Liver (tissue), 8 donors: ENCODE measurements at regions not wholly inside any gene's neighbourhood (a gene's known extent, or its start where the extent isn't known, plus 50 kb on each side); places are given as distances from the start of the nearest gene placed in this dataset.
A peak's percentile ranks its signal among the peaks of the same experiment; 100 is the strongest.

ENCODE experiments used
- DNase-seq: peaks from one replicate; pipeline ENCODE4 v3.0.0-alpha.2; 2017; ENCODE audit warnings: low spot score
- H3K27ac ChIP-seq, 2 donors: one replicate each; pipeline ENCODE4 v1.7.0; 2013; ENCODE audit warnings: inconsistent platforms in 2 of 2, low read length in 2 of 2, control low read depth in 1 of 2, low read depth in 1 of 2, mild to moderate bottlenecking in 1 of 2
- H3K27me3 ChIP-seq, 4 donors: one replicate each; pipeline versions ENCODE4 v1.6.1 to v1.7.0; 2013; ENCODE audit warnings: low read length in 3 of 4, inconsistent platforms in 1 of 4, mild to moderate bottlenecking in 1 of 4, moderate library complexity in 1 of 4; ENCODE audit not compliant: control insufficient read depth in 4 of 4, insufficient read depth in 4 of 4
- H3K36me3 ChIP-seq, 4 donors: one replicate each; pipeline versions ENCODE4 v1.6.1 to v1.7.0; 2013; ENCODE audit warnings: low read length in 3 of 4, mild to moderate bottlenecking in 3 of 4, low read depth in 1 of 4, moderate library complexity in 1 of 4; ENCODE audit not compliant: control insufficient read depth in 4 of 4, insufficient read depth in 3 of 4
- H3K4me1 ChIP-seq, 4 donors: one replicate each; pipeline versions ENCODE4 v1.6.1 to v1.7.0; 2013; ENCODE audit warnings: low read length in 3 of 4, mild to moderate bottlenecking in 3 of 4, moderate library complexity in 1 of 4; ENCODE audit not compliant: control insufficient read depth in 4 of 4, insufficient read depth in 4 of 4
- H3K4me3 ChIP-seq, 3 donors: one replicate each; pipeline versions ENCODE4 v1.6.1 to v1.7.0; 2013; ENCODE audit warnings: low read length in 3 of 3, control low read depth in 1 of 3, low read depth in 1 of 3, mild to moderate bottlenecking in 1 of 3
- H3K9ac ChIP-seq, 2 donors: one replicate each; pipeline ENCODE4 v1.7.0; 2013; ENCODE audit warnings: low read length in 2 of 2, mild to moderate bottlenecking in 2 of 2, moderate library complexity in 2 of 2, control low read depth in 1 of 2, low read depth in 1 of 2
- H3K9me3 ChIP-seq, 4 donors: one replicate each; pipeline versions ENCODE4 v1.6.1 to v1.7.0; 2013; ENCODE audit warnings: low read length in 3 of 4; ENCODE audit not compliant: control insufficient read depth in 4 of 4
- ATF3 ChIP-seq: IDR thresholded peaks from 2 replicates; pipeline ENCODE4 v1.6.1; 2016; ENCODE audit warnings: antibody characterized with exemption
- CTCF ChIP-seq: fragments of 150-350 bp; IDR thresholded peaks from 2 replicates; pipeline ENCODE4 v1.5.1; 2017; ENCODE audit warnings: improper control_type of control experiment, low read depth, low read length; ENCODE audit not compliant: missing input control
- EGR1 ChIP-seq, 2 donors: IDR thresholded peaks; 2 replicates each; pipeline ENCODE4 v1.6.1; 2016 to 2018; ENCODE audit warnings: antibody characterized with exemption in 2 of 2, low read depth in 2 of 2
- FOXA1 ChIP-seq: IDR thresholded peaks from 2 replicates; pipeline ENCODE4 v1.6.1; 2016; ENCODE audit warnings: antibody characterized with exemption
- GABPA ChIP-seq, 2 donors: IDR thresholded peaks in 1 of 2; conservative IDR thresholded peaks in 1 of 2; 2 replicates each; pipeline ENCODE4 v1.6.1; 2016; ENCODE audit warnings: antibody characterized with exemption in 2 of 2, mild to moderate bottlenecking in 1 of 2, moderate library complexity in 1 of 2
- HNF4A ChIP-seq, 2 donors: conservative IDR thresholded peaks; 2 replicates each; pipeline ENCODE4 v1.6.1; 2016; ENCODE audit warnings: antibody characterized with exemption in 2 of 2, mild to moderate bottlenecking in 2 of 2
- HNF4G ChIP-seq: IDR thresholded peaks from 2 replicates; pipeline ENCODE4 v1.6.1; 2016; ENCODE audit warnings: antibody characterized with exemption
- JUND ChIP-seq, 2 donors: IDR thresholded peaks; 2 replicates each; pipeline ENCODE4 v1.6.1; 2016; ENCODE audit warnings: antibody characterized with exemption in 2 of 2
- MAX ChIP-seq: IDR thresholded peaks from 2 replicates; pipeline ENCODE4 v1.6.1; 2016; ENCODE audit warnings: antibody characterized with exemption
- NR2F2 ChIP-seq: IDR thresholded peaks from 2 replicates; pipeline ENCODE4 v1.6.1; 2016; ENCODE audit warnings: antibody characterized with exemption
- RAD21 ChIP-seq, 2 donors: IDR thresholded peaks; 2 replicates each; pipeline ENCODE4 v1.6.1; 2016; ENCODE audit warnings: antibody characterized with exemption in 2 of 2, mild to moderate bottlenecking in 2 of 2
- REST ChIP-seq: IDR thresholded peaks from 2 replicates; pipeline ENCODE4 v1.6.1; 2016; ENCODE audit warnings: antibody characterized with exemption, mild to moderate bottlenecking
- RXRA ChIP-seq, 2 donors: IDR thresholded peaks; 2 replicates each; pipeline ENCODE4 v1.6.1; 2017 to 2018; ENCODE audit warnings: antibody characterized with exemption in 2 of 2, mild to moderate bottlenecking in 1 of 2
- SP1 ChIP-seq: IDR thresholded peaks from 2 replicates; pipeline ENCODE4 v1.6.1; 2018; ENCODE audit warnings: antibody characterized with exemption, mild to moderate bottlenecking
- TAF1 ChIP-seq: conservative IDR thresholded peaks from 2 replicates; pipeline ENCODE4 v1.6.1; 2016; ENCODE audit warnings: antibody characterized with exemption, mild to moderate bottlenecking
- YY1 ChIP-seq: IDR thresholded peaks from 2 replicates; pipeline ENCODE4 v1.6.1; 2016; ENCODE audit warnings: antibody characterized with exemption, mild to moderate bottlenecking
- ZBTB33 ChIP-seq: IDR thresholded peaks from 2 replicates; pipeline ENCODE4 v1.6.1; 2016; ENCODE audit warnings: antibody characterized with exemption
- WGBS: extraction: QIAGEN DNeasy Blood & Tissue Kit; methylation state at CpG from one replicate; pipeline ENCODE4 v1.1.7; 2013; 5-methylcytosine and 5-hydroxymethylcytosine counted together
- donor health status: healthy.
- donor health status: healthy.
- donor health status: healthy.
- donor health status: healthy.
- donor health status: healthy.

- Histone ChIP-seq H3K4me3 (no peak overlapping the region), H3K9ac (no peak overlapping the region), H3K9me3 (no peaks in the 10 kb centered on the region), H3K27ac (no peak overlapping the region), H3K4me1 (peaks cover 0 to 18% (median 2%) of the 10 kb centered on the region in 4 donors), H3K27me3 (no peaks in the 10 kb centered on the region), H3K36me3 (no peaks in the 10 kb centered on the region)
- 88% methylated on average over 8 of the region's 8 CpGs for WGBS
- no peak for TF ChIP-seq CTCF
- no peak for TF ChIP-seq RXRA (IDR thresholded peaks at IDR 0.05)
- TF ChIP-seq ATF3, result no peak
- TF ChIP-seq GABPA (IDR thresholded peaks at IDR 0.05 in 1 of 2, conservative IDR thresholded peaks at IDR 0.05 in 1 of 2), result no peak
- TF ChIP-seq ZBTB33, result no peak
- no peak for TF ChIP-seq TAF1
- TF ChIP-seq HNF4G, result no peak
- no peak for TF ChIP-seq HNF4A (conservative IDR thresholded peaks at IDR 0.05)
- no peak for TF ChIP-seq JUND (IDR thresholded peaks at IDR 0.05)
- TF ChIP-seq FOXA1, result no peak
- TF ChIP-seq YY1, result no peak
- no peak for TF ChIP-seq EGR1 (IDR thresholded peaks at IDR 0.05; ENCODE audit: low read depth in 2 of 2)
- no peak for TF ChIP-seq MAX
- TF ChIP-seq REST, result no peak
- DNase-seq, result no peak
These were observed 83.4 kb upstream of the PACRGL start for GRCh38 chr4:20616848-20617247.

GRCh38 chr4:20617678-20618396 is 82.4 kb upstream of the PACRGL start:
- H3K4me1 ChIP-seq, result peaks cover 0 to 18% (median 2%) of the 10 kb centered on the region in 4 donors
- TF ChIP-seq RXRA (IDR thresholded peaks at IDR 0.05) (peak in 1 of 2 donors; percentile 41), RAD21 (IDR thresholded peaks at IDR 0.05) (no peak), NR2F2 (peak; percentile 12), SP1 (no peak), ATF3 (no peak), YY1 (no peak), TAF1 (no peak)

More at GRCh38 chr4:20617678-20618396, 82.4 kb upstream of the PACRGL start:
- Histone ChIP-seq H3K9me3 (no peaks in the 10 kb centered on the region), H3K27me3 (no peaks in the 10 kb centered on the region), H3K36me3 (no peaks in the 10 kb centered on the region), H3K9ac (no peak overlapping the region), H3K27ac (no peak overlapping the region), H3K4me3 (no peak overlapping the region)
- 34% methylated on average over 10 of the region's 10 CpGs for WGBS
- no peak for DNase-seq
